Spleen (tissue), 7 donors: ENCODE measurements at regions not wholly inside any gene's neighbourhood (a gene's known extent, or its start where the extent isn't known, plus 50 kb on each side); places are given as distances from the start of the nearest gene placed in this dataset.
"Not testable (repeated sequence)": the region's sequence is repeated elsewhere in the genome, so short reads cannot be mapped to it uniquely, and the experiment has no call there.

Experiments
- POLR2A ChIP-seq, 3 donors: fragments of 450-650 bp; IDR thresholded peaks; one replicate each; pipeline ENCODE4 v1.5.1; 2017; ENCODE audit warnings: antibody characterized with exemption in 3 of 3, mild to moderate bottlenecking in 1 of 3
- POLR2AphosphoS5 ChIP-seq, 3 donors: sonication (generic); formaldehyde crosslinking; IDR thresholded peaks; one replicate each; pipeline ENCODE4 v1.5.1; 2017; ENCODE audit warnings: antibody characterized with exemption in 3 of 3
- TF ChIP-seq, protein P1 (sequence below), 11 experiments: fragments of 200-600 bp in 7 of 11; fragments of 450-650 bp in 4 of 11; sonication (generic) in 4 of 11; IDR thresholded peaks in 8 of 11; conservative IDR thresholded peaks in 3 of 11; 1 replicate in 7 of 11; 2 replicates in 4 of 11; pipeline versions ENCODE4 v1.4.0 to v1.8.0; 2016 to 2021; ENCODE audit warnings: antibody characterized with exemption in 11 of 11, inconsistent platforms in 4 of 11, mild to moderate bottlenecking in 1 of 11
- donor health status: DM: no; HTN: no; CAD: no; lungs with moderate emphysema.
- donor health status: DM: no; HTN: no; CAD: no.
- donor health status: DM: no; HTN: no; CAD: no.

DNA sequence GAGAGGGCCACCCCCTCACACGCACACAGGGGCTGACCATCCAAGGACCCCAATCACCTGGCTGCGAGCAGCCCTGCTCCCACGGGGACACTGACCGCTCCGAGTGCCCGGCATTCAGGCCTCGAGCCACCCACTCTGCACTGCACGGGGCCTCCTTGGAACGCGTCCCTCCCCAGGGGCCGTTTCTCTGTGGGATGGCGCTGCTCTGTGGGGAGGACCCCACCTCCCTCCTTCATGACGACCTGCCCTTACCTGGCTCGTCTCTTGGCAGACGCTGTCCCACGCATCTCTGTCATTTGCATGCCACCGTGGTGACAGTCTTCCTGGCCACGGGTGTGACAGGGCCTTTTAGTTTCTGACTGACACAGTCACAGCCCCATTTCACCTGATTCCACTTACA is 334.5 kb downstream of the PREX1 start:
- TF ChIP-seq, protein P1, sequence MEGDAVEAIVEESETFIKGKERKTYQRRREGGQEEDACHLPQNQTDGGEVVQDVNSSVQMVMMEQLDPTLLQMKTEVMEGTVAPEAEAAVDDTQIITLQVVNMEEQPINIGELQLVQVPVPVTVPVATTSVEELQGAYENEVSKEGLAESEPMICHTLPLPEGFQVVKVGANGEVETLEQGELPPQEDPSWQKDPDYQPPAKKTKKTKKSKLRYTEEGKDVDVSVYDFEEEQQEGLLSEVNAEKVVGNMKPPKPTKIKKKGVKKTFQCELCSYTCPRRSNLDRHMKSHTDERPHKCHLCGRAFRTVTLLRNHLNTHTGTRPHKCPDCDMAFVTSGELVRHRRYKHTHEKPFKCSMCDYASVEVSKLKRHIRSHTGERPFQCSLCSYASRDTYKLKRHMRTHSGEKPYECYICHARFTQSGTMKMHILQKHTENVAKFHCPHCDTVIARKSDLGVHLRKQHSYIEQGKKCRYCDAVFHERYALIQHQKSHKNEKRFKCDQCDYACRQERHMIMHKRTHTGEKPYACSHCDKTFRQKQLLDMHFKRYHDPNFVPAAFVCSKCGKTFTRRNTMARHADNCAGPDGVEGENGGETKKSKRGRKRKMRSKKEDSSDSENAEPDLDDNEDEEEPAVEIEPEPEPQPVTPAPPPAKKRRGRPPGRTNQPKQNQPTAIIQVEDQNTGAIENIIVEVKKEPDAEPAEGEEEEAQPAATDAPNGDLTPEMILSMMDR (IDR thresholded peaks at IDR 0.05 in 8 of 11, conservative IDR thresholded peaks at IDR 0.05 in 3 of 11) = not testable (repeated sequence)
- not testable (repeated sequence) for TF ChIP-seq POLR2A, POLR2AphosphoS5 (IDR thresholded peaks at IDR 0.05)
